ENCODE measurements at regions not wholly inside any gene's neighbourhood (a gene's known extent, or its start where the extent isn't known, plus 50 kb on each side); places are given as distances from the start of the nearest gene placed in this dataset.

- Histone ChIP-seq H3K9me3 (ENCODE audit: control insufficient read depth in 2 of 2, low read length in 2 of 2) (peaks cover 0 to 3% of the 10 kb centered on the region in 2 donors), H3K4me3 (ENCODE audit: low read length in 2 of 2) (no peak overlapping the region), H3K4me1 (ENCODE audit: control insufficient read depth in 2 of 2, insufficient read depth in 2 of 2, low read length in 2 of 2) (no peaks in the 10 kb centered on the region), H3K36me3 (ENCODE audit: control insufficient read depth in 2 of 2, insufficient read depth in 2 of 2, low read length in 2 of 2) (no peaks in the 10 kb centered on the region), H3K9ac (ENCODE audit: low read depth in 1 of 2, low read length in 2 of 2) (no peak overlapping the region), H3K27ac (ENCODE audit: low read depth in 2 of 2, low read length in 2 of 2) (no peak overlapping the region), H3K27me3 (ENCODE audit: control insufficient read depth in 2 of 2, insufficient read depth in 2 of 2, low read length in 2 of 2) (no peaks in the 10 kb centered on the region)
Measured at GRCh38 chr17:14813649-14814370, 451.3 kb downstream of the PMP22 start.

GRCh38 chr17:14808425-14808824 lies 456.7 kb downstream of the PMP22 start:
- no peak overlapping the region for H3K4me3 ChIP-seq (ENCODE audit: low read length in 2 of 2)
- H3K9ac ChIP-seq (ENCODE audit: low read depth in 1 of 2, low read length in 2 of 2): no peak overlapping the region
- H3K9me3 ChIP-seq (ENCODE audit: control insufficient read depth in 2 of 2, low read length in 2 of 2): peaks cover 0 to 6% of the 10 kb centered on the region in 2 donors
- no peak overlapping the region for H3K27ac ChIP-seq (ENCODE audit: low read depth in 2 of 2, low read length in 2 of 2)
- H3K4me1 ChIP-seq (ENCODE audit: control insufficient read depth in 2 of 2, insufficient read depth in 2 of 2, low read length in 2 of 2): no peaks in the 10 kb centered on the region
- H3K27me3 ChIP-seq (ENCODE audit: control insufficient read depth in 2 of 2, insufficient read depth in 2 of 2, low read length in 2 of 2): no peaks in the 10 kb centered on the region
- H3K36me3 ChIP-seq (ENCODE audit: control insufficient read depth in 2 of 2, insufficient read depth in 2 of 2, low read length in 2 of 2): no peaks in the 10 kb centered on the region

GRCh38 chr17:14805348-14805747 lies 459.8 kb downstream of the PMP22 start:
- Histone ChIP-seq H3K4me1 (ENCODE audit: control insufficient read depth in 2 of 2, insufficient read depth in 2 of 2, low read length in 2 of 2) (no peaks in the 10 kb centered on the region), H3K27ac (ENCODE audit: low read depth in 2 of 2, low read length in 2 of 2) (no peak overlapping the region), H3K36me3 (ENCODE audit: control insufficient read depth in 2 of 2, insufficient read depth in 2 of 2, low read length in 2 of 2) (no peaks in the 10 kb centered on the region), H3K4me3 (ENCODE audit: low read length in 2 of 2) (no peak overlapping the region), H3K9ac (ENCODE audit: low read depth in 1 of 2, low read length in 2 of 2) (no peak overlapping the region), H3K9me3 (ENCODE audit: control insufficient read depth in 2 of 2, low read length in 2 of 2) (peaks cover 0 to 6% of the 10 kb centered on the region in 2 donors), H3K27me3 (ENCODE audit: control insufficient read depth in 2 of 2, insufficient read depth in 2 of 2, low read length in 2 of 2) (no peaks in the 10 kb centered on the region)

- Histone ChIP-seq H3K9ac (ENCODE audit: low read depth in 1 of 2, low read length in 2 of 2) (no peak overlapping the region), H3K9me3 (ENCODE audit: control insufficient read depth in 2 of 2, low read length in 2 of 2) (peaks cover 0 to 6% of the 10 kb centered on the region in 2 donors), H3K36me3 (ENCODE audit: control insufficient read depth in 2 of 2, insufficient read depth in 2 of 2, low read length in 2 of 2) (no peaks in the 10 kb centered on the region), H3K4me1 (ENCODE audit: control insufficient read depth in 2 of 2, insufficient read depth in 2 of 2, low read length in 2 of 2) (no peaks in the 10 kb centered on the region), H3K4me3 (ENCODE audit: low read length in 2 of 2) (no peak overlapping the region), H3K27me3 (ENCODE audit: control insufficient read depth in 2 of 2, insufficient read depth in 2 of 2, low read length in 2 of 2) (no peaks in the 10 kb centered on the region), H3K27ac (ENCODE audit: low read depth in 2 of 2, low read length in 2 of 2) (no peak overlapping the region)
Measured at GRCh38 chr17:14803826-14804225, 461.3 kb downstream of the PMP22 start.

GRCh38 chr17:14797801-14798200 lies 467.3 kb downstream of the PMP22 start:
- H3K27me3 ChIP-seq (ENCODE audit: control insufficient read depth in 2 of 2, insufficient read depth in 2 of 2, low read length in 2 of 2): no peaks in the 10 kb centered on the region
- H3K9me3 ChIP-seq (ENCODE audit: control insufficient read depth in 2 of 2, low read length in 2 of 2): peaks cover 0 to under 1% of the 10 kb centered on the region in 2 donors
- no peaks in the 10 kb centered on the region for H3K4me1 ChIP-seq (ENCODE audit: control insufficient read depth in 2 of 2, insufficient read depth in 2 of 2, low read length in 2 of 2)
- H3K9ac ChIP-seq (ENCODE audit: low read depth in 1 of 2, low read length in 2 of 2): no peak overlapping the region
- H3K36me3 ChIP-seq (ENCODE audit: control insufficient read depth in 2 of 2, insufficient read depth in 2 of 2, low read length in 2 of 2): no peaks in the 10 kb centered on the region
- no peak overlapping the region for H3K27ac ChIP-seq (ENCODE audit: low read depth in 2 of 2, low read length in 2 of 2)
- H3K4me3 ChIP-seq (ENCODE audit: low read length in 2 of 2): no peak overlapping the region

GRCh38 chr17:14797021-14797420 lies 468.1 kb downstream of the PMP22 start:
- Histone ChIP-seq H3K9me3 (ENCODE audit: control insufficient read depth in 2 of 2, low read length in 2 of 2) (peaks cover 0 to 4% of the 10 kb centered on the region in 2 donors), H3K27me3 (ENCODE audit: control insufficient read depth in 2 of 2, insufficient read depth in 2 of 2, low read length in 2 of 2) (no peaks in the 10 kb centered on the region), H3K36me3 (ENCODE audit: control insufficient read depth in 2 of 2, insufficient read depth in 2 of 2, low read length in 2 of 2) (no peaks in the 10 kb centered on the region), H3K4me3 (ENCODE audit: low read length in 2 of 2) (no peak overlapping the region), H3K9ac (ENCODE audit: low read depth in 1 of 2, low read length in 2 of 2) (no peak overlapping the region), H3K27ac (ENCODE audit: low read depth in 2 of 2, low read length in 2 of 2) (no peak overlapping the region), H3K4me1 (ENCODE audit: control insufficient read depth in 2 of 2, insufficient read depth in 2 of 2, low read length in 2 of 2) (no peaks in the 10 kb centered on the region)

- no peaks in the 10 kb centered on the region for H3K27me3 ChIP-seq (ENCODE audit: control insufficient read depth in 2 of 2, insufficient read depth in 2 of 2, low read length in 2 of 2)
- no peak overlapping the region for H3K27ac ChIP-seq (ENCODE audit: low read depth in 2 of 2, low read length in 2 of 2)
- H3K4me3 ChIP-seq (ENCODE audit: low read length in 2 of 2): no peak overlapping the region
- H3K9me3 ChIP-seq (ENCODE audit: control insufficient read depth in 2 of 2, low read length in 2 of 2): peaks cover 0 to 4% of the 10 kb centered on the region in 2 donors
- H3K36me3 ChIP-seq (ENCODE audit: control insufficient read depth in 2 of 2, insufficient read depth in 2 of 2, low read length in 2 of 2): no peaks in the 10 kb centered on the region
- no peaks in the 10 kb centered on the region for H3K4me1 ChIP-seq (ENCODE audit: control insufficient read depth in 2 of 2, insufficient read depth in 2 of 2, low read length in 2 of 2)
- no peak overlapping the region for H3K9ac ChIP-seq (ENCODE audit: low read depth in 1 of 2, low read length in 2 of 2)
Measured at GRCh38 chr17:14794961-14795360, 470.2 kb downstream of the PMP22 start.

DNA sequence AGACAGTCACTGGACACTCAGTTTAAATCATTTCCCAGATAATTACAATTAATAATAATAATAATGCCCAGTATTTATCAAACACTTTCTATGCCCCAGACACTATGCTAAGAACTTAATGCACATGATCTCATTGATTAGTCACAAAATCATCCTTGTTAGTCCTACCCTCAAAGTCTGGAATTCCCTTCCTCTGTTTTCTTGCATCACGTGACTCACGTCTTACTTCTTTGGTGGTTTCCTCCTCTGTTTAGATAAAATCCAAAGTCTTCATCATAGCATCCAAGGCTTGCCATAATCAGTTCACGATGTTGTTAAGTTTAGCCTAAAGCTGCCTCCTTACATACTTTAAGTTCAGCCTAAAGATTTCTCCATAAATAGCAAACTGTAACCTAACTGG lies 471.9 kb downstream of the PMP22 start:
- Histone ChIP-seq H3K4me1 (ENCODE audit: control insufficient read depth in 2 of 2, insufficient read depth in 2 of 2, low read length in 2 of 2) (no peaks in the 10 kb centered on the region), H3K36me3 (ENCODE audit: control insufficient read depth in 2 of 2, insufficient read depth in 2 of 2, low read length in 2 of 2) (no peaks in the 10 kb centered on the region), H3K4me3 (ENCODE audit: low read length in 2 of 2) (no peak overlapping the region), H3K27ac (ENCODE audit: low read depth in 2 of 2, low read length in 2 of 2) (no peak overlapping the region), H3K27me3 (ENCODE audit: control insufficient read depth in 2 of 2, insufficient read depth in 2 of 2, low read length in 2 of 2) (no peaks in the 10 kb centered on the region), H3K9me3 (ENCODE audit: control insufficient read depth in 2 of 2, low read length in 2 of 2) (peaks cover 0 to 4% of the 10 kb centered on the region in 2 donors), H3K9ac (ENCODE audit: low read depth in 1 of 2, low read length in 2 of 2) (no peak overlapping the region)

DNA sequence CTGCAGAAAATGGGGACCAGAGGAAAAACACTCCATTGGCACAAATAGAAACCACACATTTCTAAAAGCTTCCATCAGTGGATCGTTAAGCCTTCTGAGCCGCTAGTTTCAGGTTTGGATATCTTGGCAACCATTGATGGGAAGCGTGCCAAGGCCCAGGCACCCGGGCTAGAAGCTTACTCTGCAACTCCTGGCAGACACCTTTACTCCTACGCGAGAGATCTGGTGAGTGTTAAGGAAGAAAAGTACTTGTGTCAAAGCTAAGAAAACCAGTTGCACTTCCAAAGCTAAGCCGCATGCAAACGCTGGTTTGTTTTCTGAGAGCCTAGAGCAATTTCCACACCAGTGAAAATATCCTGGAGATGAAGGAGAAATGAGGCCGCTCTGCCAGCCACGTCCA lies 472.4 kb downstream of the PMP22 start:
- H3K4me3 ChIP-seq (ENCODE audit: low read length in 2 of 2): no peak overlapping the region
- H3K27ac ChIP-seq (ENCODE audit: low read depth in 2 of 2, low read length in 2 of 2): no peak overlapping the region
- H3K4me1 ChIP-seq (ENCODE audit: control insufficient read depth in 2 of 2, insufficient read depth in 2 of 2, low read length in 2 of 2): no peaks in the 10 kb centered on the region
- no peak overlapping the region for H3K9ac ChIP-seq (ENCODE audit: low read depth in 1 of 2, low read length in 2 of 2)
- no peaks in the 10 kb centered on the region for H3K27me3 ChIP-seq (ENCODE audit: control insufficient read depth in 2 of 2, insufficient read depth in 2 of 2, low read length in 2 of 2)
- no peaks in the 10 kb centered on the region for H3K36me3 ChIP-seq (ENCODE audit: control insufficient read depth in 2 of 2, insufficient read depth in 2 of 2, low read length in 2 of 2)
- peaks cover 0 to 4% of the 10 kb centered on the region in 2 donors for H3K9me3 ChIP-seq (ENCODE audit: control insufficient read depth in 2 of 2, low read length in 2 of 2)

- Histone ChIP-seq H3K4me3 (ENCODE audit: low read length in 2 of 2) (no peak overlapping the region), H3K9ac (ENCODE audit: low read depth in 1 of 2, low read length in 2 of 2) (no peak overlapping the region), H3K4me1 (ENCODE audit: control insufficient read depth in 2 of 2, insufficient read depth in 2 of 2, low read length in 2 of 2) (no peaks in the 10 kb centered on the region), H3K27ac (ENCODE audit: low read depth in 2 of 2, low read length in 2 of 2) (no peak overlapping the region), H3K27me3 (ENCODE audit: control insufficient read depth in 2 of 2, insufficient read depth in 2 of 2, low read length in 2 of 2) (no peaks in the 10 kb centered on the region), H3K36me3 (ENCODE audit: control insufficient read depth in 2 of 2, insufficient read depth in 2 of 2, low read length in 2 of 2) (no peaks in the 10 kb centered on the region), H3K9me3 (ENCODE audit: control insufficient read depth in 2 of 2, low read length in 2 of 2) (peaks cover 0 to 4% of the 10 kb centered on the region in 2 donors)
Measured at GRCh38 chr17:14791221-14791620, 473.9 kb downstream of the PMP22 start.
